Suprapubic skin (tissue), 3 donors: ENCODE measurements at regions not wholly inside any gene's neighbourhood (a gene's known extent, or its start where the extent isn't known, plus 50 kb on each side); places are given as distances from the start of the nearest gene placed in this dataset.
"Not testable (repeated sequence)": the region's sequence is repeated elsewhere in the genome, so short reads cannot be mapped to it uniquely, and the experiment has no call there.

Experiments used
- POLR2A ChIP-seq, 2 donors: fragments of 450-650 bp; IDR thresholded peaks; one replicate each; pipeline ENCODE4 v1.6.1; 2017; ENCODE audit warnings: antibody characterized with exemption in 2 of 2, mild to moderate bottlenecking in 2 of 2, moderate library complexity in 2 of 2
- TF ChIP-seq, protein P1 (sequence below), 2 donors: fragments of 200-600 bp in 1 of 2; fragments of 450-650 bp in 1 of 2; sonication (generic) in 1 of 2; IDR thresholded peaks; one replicate each; pipeline ENCODE4 v1.5.1; 2016 to 2019; ENCODE audit warnings: antibody characterized with exemption in 2 of 2, mild to moderate bottlenecking in 1 of 2, moderate library complexity in 1 of 2

DNA sequence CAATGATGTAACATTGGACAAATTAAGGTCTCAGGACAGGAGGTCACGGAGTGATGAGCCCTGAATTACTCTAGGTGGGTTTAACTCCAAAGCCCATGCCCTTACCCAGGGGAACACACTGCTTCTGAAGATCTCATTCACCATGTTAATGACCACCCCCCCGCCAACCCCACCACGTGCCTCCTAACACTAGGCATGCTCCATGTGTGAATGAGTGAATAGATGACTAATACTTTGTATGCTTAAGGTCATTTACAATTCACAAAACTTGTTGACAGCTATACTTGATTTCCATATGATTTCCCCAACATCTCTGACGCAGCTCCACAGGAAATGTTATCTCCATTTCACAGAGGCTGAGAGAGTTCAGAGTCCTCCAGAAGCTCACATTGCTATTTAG, 184.9 kb downstream of the ZNF92 start:
- TF ChIP-seq, protein P1, sequence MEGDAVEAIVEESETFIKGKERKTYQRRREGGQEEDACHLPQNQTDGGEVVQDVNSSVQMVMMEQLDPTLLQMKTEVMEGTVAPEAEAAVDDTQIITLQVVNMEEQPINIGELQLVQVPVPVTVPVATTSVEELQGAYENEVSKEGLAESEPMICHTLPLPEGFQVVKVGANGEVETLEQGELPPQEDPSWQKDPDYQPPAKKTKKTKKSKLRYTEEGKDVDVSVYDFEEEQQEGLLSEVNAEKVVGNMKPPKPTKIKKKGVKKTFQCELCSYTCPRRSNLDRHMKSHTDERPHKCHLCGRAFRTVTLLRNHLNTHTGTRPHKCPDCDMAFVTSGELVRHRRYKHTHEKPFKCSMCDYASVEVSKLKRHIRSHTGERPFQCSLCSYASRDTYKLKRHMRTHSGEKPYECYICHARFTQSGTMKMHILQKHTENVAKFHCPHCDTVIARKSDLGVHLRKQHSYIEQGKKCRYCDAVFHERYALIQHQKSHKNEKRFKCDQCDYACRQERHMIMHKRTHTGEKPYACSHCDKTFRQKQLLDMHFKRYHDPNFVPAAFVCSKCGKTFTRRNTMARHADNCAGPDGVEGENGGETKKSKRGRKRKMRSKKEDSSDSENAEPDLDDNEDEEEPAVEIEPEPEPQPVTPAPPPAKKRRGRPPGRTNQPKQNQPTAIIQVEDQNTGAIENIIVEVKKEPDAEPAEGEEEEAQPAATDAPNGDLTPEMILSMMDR (IDR thresholded peaks at IDR 0.05), result not testable (repeated sequence)
- not testable (repeated sequence) for TF ChIP-seq POLR2A (IDR thresholded peaks at IDR 0.05)
